ENCODE measurements at regions not wholly inside any gene's neighbourhood (a gene's known extent, or its start where the extent isn't known, plus 50 kb on each side); places are given as distances from the start of the nearest gene placed in this dataset.

GRCh38 chr1:29839726-29840125 lies 603.4 kb downstream of the PTPRU start:
- DNase-seq: no peak

DNA sequence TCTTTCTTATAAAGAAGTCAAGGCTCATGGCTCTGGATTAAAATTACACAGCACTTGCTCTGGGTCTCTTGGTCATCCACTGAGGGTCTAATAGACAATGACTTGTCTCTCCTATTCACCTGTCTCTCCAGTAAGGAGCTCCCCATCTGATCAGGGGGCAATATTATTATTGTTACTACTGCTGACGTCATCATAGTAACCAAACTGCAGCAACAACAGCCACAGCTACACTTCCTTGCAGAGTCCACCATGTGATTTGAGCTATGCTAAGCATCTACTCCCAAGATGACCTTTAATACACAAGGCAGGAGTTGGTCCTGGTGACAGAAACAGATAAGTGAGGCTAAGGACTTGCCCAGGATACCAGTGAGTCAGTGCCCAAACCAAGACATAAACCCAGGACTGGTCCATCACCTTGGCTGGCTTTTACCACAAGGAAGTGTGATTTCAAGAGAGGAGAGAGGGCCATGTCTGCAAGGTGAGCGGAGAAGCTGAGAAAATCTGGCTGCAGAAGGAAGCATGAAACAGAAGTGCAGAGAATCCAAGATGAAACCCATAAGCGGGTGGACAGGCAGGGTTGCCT lies 602.5 kb downstream of the PTPRU start:
- no peak for DNase-seq

DNA sequence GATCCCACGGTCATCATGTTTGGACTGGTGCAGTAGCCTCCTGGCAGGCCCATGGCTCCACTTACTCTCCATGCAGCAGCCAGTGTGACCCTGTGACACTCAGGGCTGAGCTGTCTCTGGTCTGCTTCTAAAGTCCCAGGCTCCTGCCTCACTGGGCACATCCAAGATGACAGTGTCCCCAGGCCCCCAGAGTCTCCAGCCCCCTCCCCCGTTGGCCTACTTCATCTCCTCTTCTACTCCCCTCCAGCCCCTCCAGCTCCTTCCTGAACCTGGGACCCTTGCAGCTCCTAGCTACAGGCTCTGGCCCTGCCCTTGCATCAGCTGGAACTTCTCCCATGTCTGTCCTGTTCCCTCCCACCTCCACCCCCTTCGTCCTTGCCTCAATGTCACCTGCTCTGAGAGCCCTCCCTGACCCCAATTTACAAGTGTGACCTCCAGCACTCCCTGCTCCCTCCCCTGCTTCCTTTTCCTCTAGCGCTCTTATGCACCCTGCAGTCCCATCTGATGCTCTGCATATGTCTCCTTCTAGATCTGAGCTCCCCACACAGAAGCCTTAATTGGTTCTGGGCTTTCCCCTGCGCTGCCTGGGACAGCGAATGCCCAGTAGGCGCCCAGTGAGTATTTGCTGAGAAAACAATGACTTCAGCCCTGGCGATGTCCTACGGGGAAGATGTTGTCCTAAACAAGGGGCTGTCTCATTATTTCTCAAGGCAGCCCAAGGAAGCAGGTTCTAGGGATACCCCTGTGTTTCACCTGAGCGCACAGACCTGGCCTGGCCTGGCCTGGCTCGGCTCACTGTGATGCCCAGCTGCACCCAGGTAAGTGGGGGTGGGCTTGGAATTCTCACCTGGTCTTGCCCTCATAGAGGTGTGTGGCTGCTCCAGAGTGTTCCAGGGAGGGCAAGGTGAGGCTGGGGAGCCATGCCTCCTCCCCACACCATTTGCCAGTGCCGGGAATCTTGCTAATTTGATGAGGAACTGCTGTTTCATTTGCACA lies 600.6 kb downstream of the PTPRU start:
- DNase-seq: no peak

DNA sequence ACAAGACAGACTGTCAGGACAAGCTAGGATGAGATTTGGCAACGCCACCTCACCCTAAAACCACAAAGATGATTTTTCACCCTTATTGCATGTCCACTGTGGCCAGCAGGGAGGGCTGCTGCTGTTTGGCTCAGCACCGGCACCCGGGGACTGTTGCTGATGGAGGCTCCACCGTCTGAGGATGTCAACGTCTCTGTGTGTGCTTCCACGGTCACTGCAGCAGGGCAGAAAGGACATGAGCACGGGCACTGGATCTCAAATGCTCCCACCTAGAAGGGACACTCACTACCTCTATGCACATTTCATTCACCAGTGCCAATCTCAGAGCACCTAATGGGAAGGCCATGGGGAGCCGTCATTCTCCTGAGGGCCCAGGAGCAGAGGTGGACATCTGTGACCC lies 599.6 kb downstream of the PTPRU start:
- no peak for DNase-seq

DNA sequence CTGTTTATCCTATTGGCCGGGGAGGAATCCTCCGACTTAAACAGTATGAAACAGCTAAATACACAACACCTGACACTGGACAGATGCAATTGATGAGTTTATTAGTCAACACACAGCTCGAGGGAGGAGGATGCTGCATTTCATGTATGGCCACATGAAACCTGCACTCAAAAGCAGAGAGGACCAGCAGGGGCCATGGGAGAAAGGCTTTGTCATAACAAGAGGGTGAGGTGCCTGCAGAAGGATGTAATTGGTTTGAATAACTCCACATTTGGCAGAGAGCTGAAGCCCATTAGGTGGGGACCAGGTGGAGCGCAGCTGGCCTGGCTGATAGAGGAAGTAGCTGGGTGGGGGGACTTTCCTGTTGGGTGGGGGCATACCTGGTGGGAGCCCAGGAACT lies 599.1 kb downstream of the PTPRU start:
- no peak for DNase-seq

GRCh38 chr1:29833581-29833980 lies 597.3 kb downstream of the PTPRU start:
- DNase-seq: no peak

- DNase-seq: no peak
These were observed 596.6 kb downstream of the PTPRU start for GRCh38 chr1:29832936-29833335.

DNA sequence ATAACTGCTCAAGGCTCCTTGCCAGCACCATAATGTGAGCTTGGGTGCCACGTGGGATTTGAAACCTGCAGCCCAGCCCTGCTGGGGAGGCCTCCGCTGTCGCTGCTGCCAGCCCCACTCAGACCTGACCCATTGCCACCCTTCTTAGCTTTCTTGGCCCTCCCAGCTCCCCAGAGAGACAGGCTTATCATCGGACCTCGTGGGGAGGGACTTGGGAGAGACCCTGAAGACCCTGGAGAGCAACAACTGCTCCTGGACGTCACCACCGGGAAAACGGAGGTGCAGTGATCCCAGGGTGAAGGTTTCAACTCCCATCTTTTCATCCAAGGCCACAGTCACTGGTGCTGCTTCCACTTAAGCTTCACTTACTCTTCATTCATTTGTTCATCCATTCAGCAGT lies 596.1 kb downstream of the PTPRU start:
- DNase-seq: no peak

- no peak for DNase-seq
These were observed 595.3 kb downstream of the PTPRU start for GRCh38 chr1:29831500-29832117.

DNA sequence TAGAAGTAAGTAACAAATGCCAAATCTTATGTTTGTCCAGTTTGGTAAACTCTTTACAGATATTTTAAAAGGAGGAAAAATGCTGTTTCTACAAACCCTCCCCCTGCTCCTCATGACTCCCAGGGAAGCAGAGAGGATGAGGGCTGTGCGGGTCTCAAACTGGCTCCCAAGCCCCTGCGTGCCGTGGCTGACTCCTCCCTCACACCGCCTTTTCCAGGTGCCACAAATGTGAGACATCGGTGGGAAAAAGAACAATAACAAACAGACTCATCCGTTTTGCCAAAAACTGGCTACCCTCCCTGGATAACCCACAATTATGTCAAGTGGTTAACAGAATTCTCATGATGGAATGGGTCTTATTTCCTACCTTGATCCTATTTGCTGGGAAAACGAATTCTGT lies 594.6 kb downstream of the PTPRU start:
- no peak for DNase-seq

DNA sequence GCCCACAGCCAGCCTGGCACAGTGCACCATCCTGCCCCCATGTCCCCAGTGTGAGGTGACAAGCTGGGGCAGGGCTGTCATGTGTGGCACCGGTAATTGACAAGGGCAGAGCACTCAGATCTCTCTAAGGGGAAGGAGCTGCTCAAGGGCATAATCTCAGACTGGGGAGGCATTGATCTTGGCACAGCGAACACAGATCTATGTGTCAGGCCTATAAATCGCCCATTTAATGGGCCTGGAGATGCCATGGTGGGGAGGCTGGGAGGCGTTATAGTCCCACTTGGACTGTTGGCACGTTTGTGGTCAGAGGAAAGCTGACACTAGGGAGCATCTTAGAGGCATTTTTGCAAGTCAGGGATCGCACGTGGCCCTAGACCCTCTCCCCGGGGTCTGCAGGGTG lies 594.1 kb downstream of the PTPRU start:
- no peak for DNase-seq

DNA sequence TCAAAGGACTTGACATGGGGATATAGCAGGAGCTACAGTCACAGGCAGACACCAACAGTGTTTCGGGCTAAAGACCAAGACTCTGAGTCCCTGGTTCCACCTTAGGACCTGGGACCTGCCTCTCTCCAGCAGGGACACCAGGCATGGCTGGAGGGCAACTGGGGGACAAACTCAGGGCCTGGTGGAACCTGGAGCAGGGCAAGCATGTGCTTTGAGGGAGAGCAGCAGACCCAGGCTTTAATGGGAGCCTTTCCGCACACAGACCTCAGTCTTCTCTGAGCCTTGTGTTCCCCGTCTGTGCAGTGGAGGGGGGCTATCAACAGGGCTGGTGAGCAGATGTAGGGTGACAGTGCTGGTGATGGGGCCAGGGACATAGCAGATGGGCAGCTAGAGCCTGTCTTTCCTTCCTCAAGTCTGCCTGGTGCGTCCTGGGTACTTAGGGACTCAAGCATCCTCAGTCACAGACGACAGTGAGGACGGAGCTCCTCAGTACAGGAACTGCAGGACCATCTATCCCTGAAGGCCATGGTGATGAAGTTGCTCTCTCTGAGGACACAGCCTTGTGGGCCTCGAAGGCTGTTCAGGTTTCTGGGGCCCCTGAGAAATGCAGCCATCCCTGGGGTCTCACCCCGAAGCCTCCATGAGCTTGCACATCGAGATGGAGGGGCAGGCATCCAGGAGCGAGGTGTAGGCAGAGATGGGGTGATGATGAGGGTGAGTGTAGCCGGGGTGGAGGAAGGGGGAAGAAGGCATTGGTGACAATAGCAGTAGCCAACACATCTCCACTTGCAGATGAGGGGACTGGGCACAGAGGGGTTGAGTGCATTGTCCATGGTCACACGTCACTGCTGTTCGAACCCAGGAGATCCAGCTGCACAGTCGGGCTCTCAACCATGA lies 593.4 kb downstream of the PTPRU start:
- DNase-seq: no peak

DNA sequence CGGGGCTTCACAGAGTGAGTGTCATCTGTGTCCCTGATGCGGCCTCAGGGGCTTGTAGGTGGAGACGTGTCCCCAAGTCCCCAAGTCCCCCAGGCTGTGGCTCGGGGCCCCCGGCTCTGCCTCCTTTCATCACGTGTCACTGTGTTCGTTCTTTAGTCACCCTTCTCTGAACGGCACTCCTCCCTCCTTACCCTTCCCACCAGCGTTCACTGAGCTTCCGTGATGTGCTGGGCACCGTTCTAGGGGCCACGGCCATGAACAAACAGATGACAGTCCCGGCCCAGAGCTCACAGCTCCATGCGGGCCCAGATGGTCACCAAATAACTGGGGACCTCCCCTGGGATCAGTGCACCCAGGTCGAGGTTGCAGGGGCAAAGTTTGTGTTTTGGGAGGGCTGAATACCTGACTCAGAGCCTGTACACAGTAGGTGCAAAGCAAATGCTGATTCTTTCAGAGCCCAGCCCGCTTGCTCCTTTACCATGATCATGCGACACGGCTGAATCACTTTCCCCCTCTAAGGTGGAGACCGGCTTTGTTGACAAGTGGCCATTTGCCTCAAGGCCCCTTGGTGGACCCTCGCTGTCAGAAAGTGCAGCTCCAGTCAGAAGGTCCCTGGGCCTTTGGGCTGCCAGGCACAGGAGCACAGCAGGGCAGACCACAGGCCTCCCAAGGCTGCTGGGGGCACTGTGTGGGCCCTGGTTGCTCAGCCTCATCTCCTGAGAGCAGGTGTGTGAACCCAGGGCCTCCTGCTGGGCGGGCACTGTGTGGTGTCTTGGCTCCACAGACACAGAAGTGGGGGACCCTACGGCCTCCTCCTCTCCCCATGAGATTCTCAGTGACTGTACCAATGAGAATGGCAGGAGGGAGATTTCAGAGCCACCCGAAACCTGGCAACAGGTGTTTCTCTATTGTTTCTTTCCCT lies 592.5 kb downstream of the PTPRU start:
- DNase-seq: no peak

- DNase-seq: no peak
These were observed 591.6 kb downstream of the PTPRU start for GRCh38 chr1:29827801-29828525.

DNA sequence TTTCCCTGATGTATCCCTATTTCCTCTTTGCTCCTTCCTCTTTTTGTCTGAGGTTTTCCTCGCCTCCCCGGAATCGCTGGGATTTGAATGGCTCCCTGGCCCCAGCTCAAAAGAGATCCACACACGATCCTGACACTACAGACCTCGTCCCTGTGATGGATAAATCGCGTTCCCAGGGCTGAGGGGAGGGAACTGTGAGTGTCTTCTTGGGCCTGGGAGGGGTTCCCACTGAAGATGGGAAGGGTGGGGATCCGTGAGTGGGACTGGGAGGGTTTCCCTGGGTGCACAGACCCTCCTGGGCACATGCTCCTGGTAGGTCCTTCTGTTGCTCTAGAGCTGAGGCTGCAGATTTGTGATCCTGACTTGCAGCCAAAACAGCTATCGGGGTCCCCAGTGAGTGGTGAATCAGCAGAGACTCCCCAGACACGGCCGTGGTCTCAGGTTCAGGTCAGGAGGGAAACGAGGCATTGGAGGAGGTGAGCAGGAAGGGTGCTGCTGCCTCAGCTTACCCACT lies 591.0 kb downstream of the PTPRU start:
- no peak for DNase-seq

GRCh38 chr1:29826646-29827045 lies 590.3 kb downstream of the PTPRU start:
- DNase-seq: no peak

GRCh38 chr1:29825941-29826415 lies 589.7 kb downstream of the PTPRU start:
- DNase-seq: no peak

DNA sequence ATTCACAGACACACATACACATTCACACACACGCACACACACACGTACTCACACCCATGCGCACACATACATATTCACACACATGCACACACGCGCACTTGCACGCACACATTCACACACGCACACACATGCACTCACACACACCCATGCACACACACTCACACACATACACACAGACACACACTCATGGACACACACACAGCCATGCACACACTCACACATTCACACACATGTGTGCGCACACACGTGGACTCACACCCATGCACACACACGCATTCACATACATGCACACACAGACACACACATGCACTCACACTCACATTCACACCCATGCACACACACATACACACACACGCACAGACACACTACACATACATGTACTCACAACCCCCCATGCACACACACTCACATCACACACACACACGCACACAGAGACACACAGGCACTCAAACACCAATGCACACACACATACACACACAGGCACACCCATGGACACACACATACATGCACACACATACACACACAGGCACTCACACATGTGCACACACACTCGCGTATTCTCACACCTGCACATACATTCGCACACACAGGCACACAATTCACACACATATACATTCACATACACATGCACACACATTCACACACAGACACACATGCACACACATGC lies 589.1 kb downstream of the PTPRU start:
- no peak for DNase-seq

DNA sequence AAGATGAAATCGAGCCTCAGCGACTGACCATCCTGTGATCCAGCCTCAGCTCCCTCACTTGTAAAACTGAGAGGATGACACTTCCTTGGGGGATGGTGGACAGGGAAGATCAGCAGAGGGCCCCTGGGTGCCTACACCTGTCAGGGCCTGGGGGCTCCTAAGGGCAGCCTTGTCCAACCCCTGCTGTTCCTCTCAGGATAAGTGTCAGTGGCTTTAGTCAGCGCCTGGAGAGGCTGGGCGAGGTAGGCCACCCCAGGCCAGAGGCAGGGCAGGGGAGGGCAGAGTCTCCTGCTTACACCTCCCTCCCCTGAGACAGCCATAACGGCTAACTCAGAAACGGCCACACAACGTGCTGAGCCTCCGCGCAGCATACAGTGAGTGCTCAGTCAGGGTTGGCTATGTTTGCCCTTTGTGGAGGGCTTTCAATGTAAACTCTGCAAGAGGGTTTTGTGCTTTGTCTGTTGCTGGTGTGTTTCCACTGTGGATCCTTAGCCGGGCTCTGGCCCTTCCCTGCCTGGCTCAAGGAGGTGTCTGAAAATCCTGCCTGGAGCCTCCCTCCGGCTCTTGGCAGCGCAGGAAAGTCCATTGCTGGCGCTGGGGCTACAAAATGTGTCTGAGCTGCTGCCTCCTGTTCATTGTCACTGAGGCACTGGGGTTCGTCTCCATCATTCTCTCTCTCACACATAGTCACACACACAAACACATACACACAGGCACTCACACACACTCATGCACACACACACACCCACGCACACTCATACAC lies 588.4 kb downstream of the PTPRU start:
- DNase-seq: no peak
